KMS-11 (cell line): ENCODE measurements at regions not wholly inside any gene's neighbourhood (a gene's known extent, or its start where the extent isn't known, plus 50 kb on each side); places are given as distances from the start of the nearest gene placed in this dataset.
"Not testable (repeated sequence)": the region's sequence is repeated elsewhere in the genome, so short reads cannot be mapped to it uniquely, and the experiment has no call there.

ENCODE experiments used
- H2AFZ ChIP-seq: fragments of 200-600 bp; sonication (generic); 2 replicates; pipeline ENCODE4 v1.6.1; 2016; ENCODE audit warnings: antibody characterized with exemption, mixed run types, low read depth
- H3K27ac ChIP-seq: fragments of 200-600 bp; sonication (generic); 2 replicates; pipeline ENCODE4 v1.6.1; 2016; ENCODE audit warnings: mild to moderate bottlenecking, mixed run types
- H3K27me3 ChIP-seq: fragments of 200-600 bp; sonication (generic); 2 replicates; pipeline ENCODE4 v1.6.1; 2017; ENCODE audit warnings: mild to moderate bottlenecking, low read depth, mixed run types, moderate library complexity; ENCODE audit not compliant: insufficient read depth
- H3K36me3 ChIP-seq: fragments of 200-600 bp; sonication (generic); 2 replicates; pipeline ENCODE4 v1.6.1; 2017; ENCODE audit warnings: mild to moderate bottlenecking, mixed run types; ENCODE audit not compliant: insufficient read depth
- H3K4me1 ChIP-seq: fragments of 200-600 bp; sonication (generic); 2 replicates; pipeline ENCODE4 v1.6.1; 2016; ENCODE audit warnings: mild to moderate bottlenecking, low read depth, mixed run types; ENCODE audit not compliant: poor library complexity, severe bottlenecking
- H3K4me2 ChIP-seq: fragments of 200-600 bp; sonication (generic); 2 replicates; pipeline ENCODE4 v1.7.0; 2016; ENCODE audit warnings: mild to moderate bottlenecking, mixed run types
- H3K4me3 ChIP-seq: fragments of 200-600 bp; sonication (generic); IDR thresholded peaks from 2 replicates; pipeline ENCODE4 v1.6.1; 2017; ENCODE audit warnings: low read depth, low read length, mixed read lengths; ENCODE audit not compliant: insufficient read depth
- H3K79me2 ChIP-seq: fragments of 200-600 bp; sonication (generic); 2 replicates; pipeline ENCODE4 v1.6.1; 2016; ENCODE audit warnings: low read depth, mixed run types; ENCODE audit not compliant: insufficient read depth
- H3K9ac ChIP-seq: fragments of 200-600 bp; sonication (generic); 2 replicates; pipeline ENCODE4 v1.6.1; 2016; ENCODE audit warnings: mild to moderate bottlenecking, mixed run types
- H4K20me1 ChIP-seq: fragments of 200-600 bp; sonication (generic); 2 replicates; pipeline ENCODE4 v1.6.1; 2016; ENCODE audit warnings: mild to moderate bottlenecking, mixed run types; ENCODE audit not compliant: insufficient read depth
- CTCF ChIP-seq: fragments of 200-600 bp; sonication (generic); conservative IDR thresholded peaks from 2 replicates; pipeline ENCODE4 v1.6.1; 2017; ENCODE audit warnings: low read depth, mild to moderate bottlenecking, antibody characterized with exemption, low read length, moderate library complexity, mixed read lengths

GRCh38 chr5:77900691-77901090 is 124.6 kb upstream of the TBCA start:
- no peaks in the 10 kb centered on the region for H3K36me3 ChIP-seq
- no peaks in the 10 kb centered on the region for H3K4me1 ChIP-seq
- no peaks in the 10 kb centered on the region for H3K27me3 ChIP-seq
- H3K27ac ChIP-seq: no peak overlapping the region
- H3K79me2 ChIP-seq: no peaks in the 10 kb centered on the region
- no peak overlapping the region for H3K4me3 ChIP-seq
- H4K20me1 ChIP-seq: no peaks in the 10 kb centered on the region
- no peak for TF ChIP-seq CTCF
- no peak overlapping the region for H3K9ac ChIP-seq
- no peak overlapping the region for H2AFZ ChIP-seq
- no peak overlapping the region for H3K4me2 ChIP-seq

- Histone ChIP-seq H3K27me3 (no peaks in the 10 kb centered on the region), H3K36me3 (no peaks in the 10 kb centered on the region), H3K4me1 (no peaks in the 10 kb centered on the region), H4K20me1 (no peaks in the 10 kb centered on the region), H3K9ac (no peak overlapping the region), H3K27ac (no peak overlapping the region), H3K4me3 (no peak overlapping the region), H2AFZ (no peak overlapping the region), H3K79me2 (no peaks in the 10 kb centered on the region), H3K4me2 (no peak overlapping the region)
- no peak for TF ChIP-seq CTCF
Observed at GRCh38 chr5:77898385-77898784, 122.2 kb upstream of the TBCA start.

- Histone ChIP-seq H2AFZ (no peak overlapping the region), H3K79me2 (no peaks in the 10 kb centered on the region), H3K9ac (no peak overlapping the region), H3K4me3 (no peak overlapping the region), H3K27ac (no peak overlapping the region), H3K36me3 (no peaks in the 10 kb centered on the region), H3K4me2 (no peak overlapping the region), H3K27me3 (no peaks in the 10 kb centered on the region), H3K4me1 (no peaks in the 10 kb centered on the region), H4K20me1 (no peaks in the 10 kb centered on the region)
- no peak for TF ChIP-seq CTCF
Observed at GRCh38 chr5:77896338-77896737, 120.2 kb upstream of the TBCA start.

GRCh38 chr5:77894103-77894502 is 118.0 kb upstream of the TBCA start:
- H3K4me2 ChIP-seq, H3K27ac ChIP-seq, H3K4me1 ChIP-seq, H3K9ac ChIP-seq, H3K79me2 ChIP-seq, H3K27me3 ChIP-seq, H4K20me1 ChIP-seq, H2AFZ ChIP-seq, H3K4me3 ChIP-seq, H3K36me3 ChIP-seq: not testable (repeated sequence)

GRCh38 chr5:77893225-77893860 is 117.2 kb upstream of the TBCA start:
- H3K36me3 ChIP-seq: no peaks in the 10 kb centered on the region
- H3K4me3 ChIP-seq: no peak overlapping the region
- no peak overlapping the region for H3K27ac ChIP-seq
- no peaks in the 10 kb centered on the region for H3K4me1 ChIP-seq
- TF ChIP-seq CTCF: no peak
- H3K9ac ChIP-seq: no peak overlapping the region
- no peaks in the 10 kb centered on the region for H3K27me3 ChIP-seq
- H2AFZ ChIP-seq: no peak overlapping the region
- no peaks in the 10 kb centered on the region for H4K20me1 ChIP-seq
- no peaks in the 10 kb centered on the region for H3K79me2 ChIP-seq
- no peak overlapping the region for H3K4me2 ChIP-seq
